ENCODE measurements at regions not wholly inside any gene's neighbourhood (a gene's known extent, or its start where the extent isn't known, plus 50 kb on each side); places are given as distances from the start of the nearest gene placed in this dataset.

DNA sequence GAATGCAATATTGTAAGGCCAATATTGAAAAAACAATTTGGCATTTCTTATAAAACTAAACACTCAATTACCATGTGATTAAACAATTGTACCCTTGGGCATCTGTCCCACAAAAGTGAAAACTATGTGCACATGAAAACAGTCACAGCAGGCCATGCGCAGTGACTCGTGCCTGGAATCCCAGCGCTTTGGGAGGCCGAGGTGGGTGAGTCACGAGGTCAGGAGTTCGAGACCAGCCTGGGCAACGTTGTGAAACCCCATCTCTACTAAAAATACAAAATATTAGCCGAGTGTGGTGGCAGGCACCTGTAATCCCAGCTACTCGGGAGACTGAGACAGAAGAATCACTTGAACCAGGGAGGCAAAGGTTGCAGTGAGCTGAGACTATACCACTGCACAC, 343.7 kb downstream of the DMRTA1 start:
- Mint-ChIP-seq H3K4me3 (no peak overlapping the region), H3K36me3 (no peaks in the 10 kb centered on the region), H3K4me1 (no peaks in the 10 kb centered on the region), H3K27ac (no peak overlapping the region), H3K9me3 (peaks cover 19 to 35% of the 10 kb centered on the region in 2 donors), H3K27me3 (ENCODE audit: low read depth in 2 of 2) (no peaks in the 10 kb centered on the region)
- no peaks in the 10 kb centered on the region for H3K4me1 ChIP-seq (ENCODE audit: control insufficient read depth, insufficient read depth, low read length)
- intact Hi-C loops (cut with micrococcal nuclease), result no loop called here
- H3K27ac ChIP-seq (ENCODE audit: low read length), result no peak overlapping the region
- H3K36me3 ChIP-seq (ENCODE audit: control insufficient read depth, insufficient read depth, low read length), result no peaks in the 10 kb centered on the region
- ATAC-seq, result no peak
- H3K4me3 ChIP-seq (ENCODE audit: low read length), result no peak overlapping the region
- TF ChIP-seq, protein P1, sequence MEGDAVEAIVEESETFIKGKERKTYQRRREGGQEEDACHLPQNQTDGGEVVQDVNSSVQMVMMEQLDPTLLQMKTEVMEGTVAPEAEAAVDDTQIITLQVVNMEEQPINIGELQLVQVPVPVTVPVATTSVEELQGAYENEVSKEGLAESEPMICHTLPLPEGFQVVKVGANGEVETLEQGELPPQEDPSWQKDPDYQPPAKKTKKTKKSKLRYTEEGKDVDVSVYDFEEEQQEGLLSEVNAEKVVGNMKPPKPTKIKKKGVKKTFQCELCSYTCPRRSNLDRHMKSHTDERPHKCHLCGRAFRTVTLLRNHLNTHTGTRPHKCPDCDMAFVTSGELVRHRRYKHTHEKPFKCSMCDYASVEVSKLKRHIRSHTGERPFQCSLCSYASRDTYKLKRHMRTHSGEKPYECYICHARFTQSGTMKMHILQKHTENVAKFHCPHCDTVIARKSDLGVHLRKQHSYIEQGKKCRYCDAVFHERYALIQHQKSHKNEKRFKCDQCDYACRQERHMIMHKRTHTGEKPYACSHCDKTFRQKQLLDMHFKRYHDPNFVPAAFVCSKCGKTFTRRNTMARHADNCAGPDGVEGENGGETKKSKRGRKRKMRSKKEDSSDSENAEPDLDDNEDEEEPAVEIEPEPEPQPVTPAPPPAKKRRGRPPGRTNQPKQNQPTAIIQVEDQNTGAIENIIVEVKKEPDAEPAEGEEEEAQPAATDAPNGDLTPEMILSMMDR (IDR thresholded peaks at IDR 0.05), result no peak
- peaks cover 3% of the 10 kb centered on the region for H3K9me3 ChIP-seq (ENCODE audit: control insufficient read depth, insufficient read depth, low read length)
- 80% methylated on average over 9 of the region's 9 CpGs for WGBS (ENCODE audit: insufficient coverage)
- no peak for DNase-seq
- H3K27me3 ChIP-seq (ENCODE audit: control insufficient read depth, insufficient read depth, low read length), result no peaks in the 10 kb centered on the region

DNA sequence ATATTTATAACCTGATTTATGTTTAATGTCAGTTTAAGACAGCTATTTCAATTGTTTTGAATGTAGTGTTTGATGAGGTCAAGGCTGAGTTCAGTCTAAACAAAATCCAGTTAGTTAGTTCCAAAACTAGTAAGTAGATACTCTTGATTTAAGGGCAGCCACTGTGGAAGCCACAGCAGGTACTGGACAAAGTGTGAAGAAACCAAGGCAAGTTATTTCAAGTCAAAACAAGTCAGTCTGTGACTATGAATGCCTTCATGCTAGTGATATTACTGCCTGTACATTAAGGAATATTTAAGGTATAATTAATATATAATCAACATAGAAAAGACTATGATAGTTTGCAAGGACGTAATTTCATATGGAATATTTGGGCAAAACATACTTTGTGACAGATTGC, 362.3 kb downstream of the DMRTA1 start:
- no peak overlapping the region for H3K4me3 Mint-ChIP-seq
- no CpG with 5 or more reads among the region's 1 CpG for WGBS (ENCODE audit: insufficient coverage)
- Histone ChIP-seq H3K4me3 (ENCODE audit: low read length) (no peak overlapping the region), H3K27me3 (ENCODE audit: control insufficient read depth, insufficient read depth, low read length) (no peaks in the 10 kb centered on the region), H3K9me3 (ENCODE audit: control insufficient read depth, insufficient read depth, low read length) (peaks cover 3% of the 10 kb centered on the region), H3K36me3 (ENCODE audit: control insufficient read depth, insufficient read depth, low read length) (no peaks in the 10 kb centered on the region), H3K27ac (ENCODE audit: low read length) (no peak overlapping the region), H3K4me1 (ENCODE audit: control insufficient read depth, insufficient read depth, low read length) (no peaks in the 10 kb centered on the region)
- peaks cover 5 to 13% of the 10 kb centered on the region in 2 donors for H3K9me3 Mint-ChIP-seq
- H3K27me3 Mint-ChIP-seq (ENCODE audit: low read depth in 2 of 2), result no peaks in the 10 kb centered on the region
- ATAC-seq, result no peak
- intact Hi-C loops (cut with micrococcal nuclease), result no loop called here
- TF ChIP-seq, protein P1 (IDR thresholded peaks at IDR 0.05), result no peak
- DNase-seq, result no peak
- no peak overlapping the region for H3K27ac Mint-ChIP-seq
- no peaks in the 10 kb centered on the region for H3K4me1 Mint-ChIP-seq
- no peaks in the 10 kb centered on the region for H3K36me3 Mint-ChIP-seq

- H3K9me3 ChIP-seq (ENCODE audit: control insufficient read depth, insufficient read depth, low read length), result peaks cover 3% of the 10 kb centered on the region
- no peaks in the 10 kb centered on the region for H3K4me1 ChIP-seq (ENCODE audit: control insufficient read depth, insufficient read depth, low read length)
- Mint-ChIP-seq H3K4me1 (no peaks in the 10 kb centered on the region), H3K4me3 (no peak overlapping the region), H3K36me3 (no peaks in the 10 kb centered on the region), H3K27me3 (ENCODE audit: low read depth in 2 of 2) (no peaks in the 10 kb centered on the region), H3K27ac (no peak overlapping the region), H3K9me3 (peaks cover 5 to 17% of the 10 kb centered on the region in 2 donors)
- no peak for ATAC-seq
- no peaks in the 10 kb centered on the region for H3K27me3 ChIP-seq (ENCODE audit: control insufficient read depth, insufficient read depth, low read length)
- TF ChIP-seq, protein P1 (IDR thresholded peaks at IDR 0.05), result no peak
- intact Hi-C loops (cut with micrococcal nuclease), result no loop called here
- no peak overlapping the region for H3K27ac ChIP-seq (ENCODE audit: low read length)
- H3K36me3 ChIP-seq (ENCODE audit: control insufficient read depth, insufficient read depth, low read length), result no peaks in the 10 kb centered on the region
- no peak overlapping the region for H3K4me3 ChIP-seq (ENCODE audit: low read length)
- 71% methylated on average over 1 of the region's 2 CpGs for WGBS (ENCODE audit: insufficient coverage)
- no peak for DNase-seq
Observed at GRCh38 chr9:22809371-22809770, 362.7 kb downstream of the DMRTA1 start.

- intact Hi-C loops (cut with micrococcal nuclease), result no loop called here
- H3K27me3 ChIP-seq (ENCODE audit: control insufficient read depth, insufficient read depth, low read length), result no peaks in the 10 kb centered on the region
- no peaks in the 10 kb centered on the region for H3K27me3 Mint-ChIP-seq (ENCODE audit: low read depth in 2 of 2)
- TF ChIP-seq, protein P1 (IDR thresholded peaks at IDR 0.05), result no peak
- H3K27ac Mint-ChIP-seq, result no peak overlapping the region
- no peaks in the 10 kb centered on the region for H3K4me1 ChIP-seq (ENCODE audit: control insufficient read depth, insufficient read depth, low read length)
- no peaks in the 10 kb centered on the region for H3K36me3 Mint-ChIP-seq
- no peak overlapping the region for H3K4me3 ChIP-seq (ENCODE audit: low read length)
- 80% methylated on average over 1 of the region's 2 CpGs for WGBS (ENCODE audit: insufficient coverage)
- H3K9me3 ChIP-seq (ENCODE audit: control insufficient read depth, insufficient read depth, low read length), result peaks cover 3% of the 10 kb centered on the region
- H3K27ac ChIP-seq (ENCODE audit: low read length), result no peak overlapping the region
- no peak overlapping the region for H3K4me3 Mint-ChIP-seq
- DNase-seq, result no peak
- H3K4me1 Mint-ChIP-seq, result no peaks in the 10 kb centered on the region
- H3K9me3 Mint-ChIP-seq, result peaks cover 7 to 23% of the 10 kb centered on the region in 2 donors
- no peaks in the 10 kb centered on the region for H3K36me3 ChIP-seq (ENCODE audit: control insufficient read depth, insufficient read depth, low read length)
- ATAC-seq, result no peak
Observed at GRCh38 chr9:22813529-22813928, 366.9 kb downstream of the DMRTA1 start.
